ENCODE measurements at regions not wholly inside any gene's neighbourhood (a gene's known extent, or its start where the extent isn't known, plus 50 kb on each side); places are given as distances from the start of the nearest gene placed in this dataset.
"Not testable (repeated sequence)": the region's sequence is repeated elsewhere in the genome, so short reads cannot be mapped to it uniquely, and the experiment has no call there.

GRCh38 chr9:134546746-134547145 lies 94.9 kb upstream of the COL5A1 start:
- no peak for DNase-seq (ENCODE audit: low read depth, low spot score)

GRCh38 chr9:134547161-134548100 lies 94.2 kb upstream of the COL5A1 start:
- DNase-seq (ENCODE audit: low read depth, low spot score) = no peak

GRCh38 chr9:134548185-134548584 lies 93.4 kb upstream of the COL5A1 start:
- DNase-seq (ENCODE audit: low read depth, low spot score) = no peak

GRCh38 chr9:134548618-134549017 lies 93.0 kb upstream of the COL5A1 start:
- DNase-seq (ENCODE audit: low read depth, low spot score) = no peak

- no peak for DNase-seq (ENCODE audit: low read depth, low spot score)
Measured at GRCh38 chr9:134549336-134549735, 92.3 kb upstream of the COL5A1 start.

GRCh38 chr9:134550081-134550480 lies 91.5 kb upstream of the COL5A1 start:
- not testable (repeated sequence) for DNase-seq (ENCODE audit: low read depth, low spot score)

GRCh38 chr9:134550584-134550983 lies 91.0 kb upstream of the COL5A1 start:
- no peak for DNase-seq (ENCODE audit: low read depth, low spot score)

- no peak for DNase-seq (ENCODE audit: low read depth, low spot score)
Measured at GRCh38 chr9:134551176-134551575, 90.4 kb upstream of the COL5A1 start.

GRCh38 chr9:134551644-134552348 lies 89.8 kb upstream of the COL5A1 start:
- DNase-seq (ENCODE audit: low read depth, low spot score) = peak; percentile 79

GRCh38 chr9:134552349-134552990 lies 89.1 kb upstream of the COL5A1 start:
- DNase-seq (ENCODE audit: low read depth, low spot score) = no peak

- DNase-seq (ENCODE audit: low read depth, low spot score) = no peak
Measured at GRCh38 chr9:134553061-134553891, 88.3 kb upstream of the COL5A1 start.

GRCh38 chr9:134553996-134554372 lies 87.6 kb upstream of the COL5A1 start:
- no peak for DNase-seq (ENCODE audit: low read depth, low spot score)

- DNase-seq (ENCODE audit: low read depth, low spot score) = no peak
Measured at GRCh38 chr9:134554373-134555093, 87.1 kb upstream of the COL5A1 start.

- DNase-seq (ENCODE audit: low read depth, low spot score) = no peak
Measured at GRCh38 chr9:134555094-134555650, 86.4 kb upstream of the COL5A1 start.

- no peak for DNase-seq (ENCODE audit: low read depth, low spot score)
Measured at GRCh38 chr9:134556531-134557068, 85.0 kb upstream of the COL5A1 start.

GRCh38 chr9:134557331-134557730 lies 84.3 kb upstream of the COL5A1 start:
- no peak for DNase-seq (ENCODE audit: low read depth, low spot score)

- no peak for DNase-seq (ENCODE audit: low read depth, low spot score)
Measured at GRCh38 chr9:134558124-134558905, 83.3 kb upstream of the COL5A1 start.

- DNase-seq (ENCODE audit: low read depth, low spot score) = no peak
Measured at GRCh38 chr9:134559013-134559412, 82.6 kb upstream of the COL5A1 start.

GRCh38 chr9:134560206-134560605 lies 81.4 kb upstream of the COL5A1 start:
- no peak for DNase-seq (ENCODE audit: low read depth, low spot score)

All from ELF-1 (cell line).